ENCODE measurements at regions not wholly inside any gene's neighbourhood (a gene's known extent, or its start where the extent isn't known, plus 50 kb on each side); places are given as distances from the start of the nearest gene placed in this dataset.

GRCh38 chr15:39140060-39140604 lies 440.7 kb upstream of the THBS1 start (continued):
- no peak for TF ChIP-seq CHD7 (IDR thresholded peaks at IDR 0.05; ENCODE audit: insufficient replicate concordance, low read length)
- TF ChIP-seq, protein P1, sequence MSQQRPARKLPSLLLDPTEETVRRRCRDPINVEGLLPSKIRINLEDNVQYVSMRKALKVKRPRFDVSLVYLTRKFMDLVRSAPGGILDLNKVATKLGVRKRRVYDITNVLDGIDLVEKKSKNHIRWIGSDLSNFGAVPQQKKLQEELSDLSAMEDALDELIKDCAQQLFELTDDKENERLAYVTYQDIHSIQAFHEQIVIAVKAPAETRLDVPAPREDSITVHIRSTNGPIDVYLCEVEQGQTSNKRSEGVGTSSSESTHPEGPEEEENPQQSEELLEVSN (IDR thresholded peaks at IDR 0.05): no peak
